Activated CD4-positive, alpha-beta T cell treated with anti-CD3 and anti-CD28 coated beads, Interleukin-2, Interleukin-6, amounts not matched to agents 100 ng/mL and 50 ng/mL, durations not matched to agents 16 hours and 8 hours (primary cell): ENCODE measurements at regions not wholly inside any gene's neighbourhood (a gene's known extent, or its start where the extent isn't known, plus 50 kb on each side); places are given as distances from the start of the nearest gene placed in this dataset.
"Not testable (repeated sequence)": the region's sequence is repeated elsewhere in the genome, so short reads cannot be mapped to it uniquely, and the experiment has no call there.

ENCODE experiments used
- DNase-seq: peaks from one replicate; pipeline ENCODE4 v3.0.0-alpha.2; 2020

DNA sequence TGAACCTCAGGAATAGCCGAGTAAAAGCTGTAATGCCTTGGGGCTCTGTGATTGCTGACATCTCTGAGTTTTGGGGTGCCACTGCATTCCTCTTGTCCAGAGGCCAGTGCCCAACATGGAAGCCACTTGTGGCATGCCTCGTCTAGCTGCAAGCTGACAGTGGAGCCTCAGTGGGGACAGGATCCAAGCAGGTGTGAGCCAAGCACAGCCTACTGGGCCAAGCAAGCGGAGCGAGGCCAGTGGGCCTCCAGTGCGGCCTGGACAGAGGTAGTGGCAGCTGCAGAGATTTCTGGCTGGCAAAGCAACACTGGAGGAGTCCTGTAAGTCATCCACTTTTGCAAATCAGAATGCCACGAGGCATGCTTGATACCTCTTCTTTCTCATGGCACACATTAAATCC, 1038.2 kb upstream of the CNTN5 start:
- no peak for DNase-seq

DNA sequence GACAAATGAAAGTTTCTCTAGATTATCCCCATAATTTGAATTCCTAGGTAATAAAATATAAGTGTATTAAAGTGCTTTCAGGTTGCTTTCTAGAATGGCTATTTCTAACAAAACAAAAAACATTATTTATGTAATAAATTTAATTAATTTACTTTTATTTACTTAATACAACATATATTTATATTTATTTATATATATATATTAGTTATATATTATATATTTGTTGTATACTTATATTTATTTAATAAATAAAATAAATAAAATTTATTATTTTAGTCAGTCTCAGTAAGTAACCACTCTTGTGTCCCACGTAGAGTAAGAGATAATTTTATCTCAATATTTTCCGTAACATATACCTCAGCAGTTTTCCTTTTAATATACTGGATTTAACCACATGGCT, 1031.6 kb upstream of the CNTN5 start:
- no peak for DNase-seq

DNA sequence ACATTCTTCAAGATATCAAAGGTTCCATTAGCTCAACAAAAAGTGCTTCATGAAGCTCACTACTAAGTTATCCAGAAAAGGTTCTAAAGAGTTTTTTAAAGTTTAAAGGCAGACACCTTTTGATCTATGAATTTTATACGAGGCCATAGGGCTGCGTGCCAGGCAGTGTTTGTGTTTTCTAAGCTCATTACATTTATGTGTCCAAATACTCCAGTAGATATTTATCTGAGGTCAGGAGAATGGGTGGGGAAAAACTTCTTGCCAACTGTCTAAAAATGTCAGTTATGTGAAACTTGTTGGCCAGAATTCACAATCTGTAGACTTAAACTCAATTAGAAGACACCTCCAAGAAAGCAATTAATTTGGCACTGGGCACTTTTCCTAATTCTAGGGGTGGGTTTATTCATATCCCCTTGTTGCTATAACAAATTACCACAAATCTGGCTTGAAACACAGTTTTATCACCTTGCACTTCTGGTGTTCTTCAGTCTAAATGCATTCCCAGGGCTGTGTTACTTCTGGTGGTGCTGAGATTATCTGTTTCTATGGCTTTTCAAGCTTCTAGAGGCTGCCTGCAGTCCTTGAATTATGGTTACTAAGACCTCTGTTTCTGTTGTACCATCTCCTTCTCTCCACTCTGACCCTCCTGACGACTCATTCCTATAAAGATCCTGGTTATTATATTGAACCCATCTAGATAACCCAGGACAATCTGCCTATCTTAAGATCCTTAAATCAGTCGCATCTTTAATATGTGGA, 1030.4 kb upstream of the CNTN5 start:
- DNase-seq = no peak

DNA sequence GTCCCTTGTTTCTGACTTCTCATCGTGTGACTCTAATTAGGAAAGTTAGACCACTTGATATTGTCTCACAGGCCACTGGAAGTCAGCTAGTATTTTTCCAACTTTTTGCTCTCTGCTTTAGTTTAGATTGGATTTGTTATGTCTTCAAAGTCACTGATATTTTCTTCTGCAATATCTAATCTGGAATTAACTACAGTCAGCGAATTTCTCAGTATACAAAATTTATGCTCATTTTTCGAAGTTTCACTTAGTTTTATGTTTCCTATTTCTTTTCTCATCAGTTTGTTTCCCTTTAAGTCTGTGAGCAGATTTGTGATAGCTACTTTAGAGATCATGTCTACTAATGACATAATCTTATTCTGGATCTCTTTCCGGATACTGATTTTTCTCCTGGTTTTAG, 1027.2 kb upstream of the CNTN5 start:
- DNase-seq = no peak

DNA sequence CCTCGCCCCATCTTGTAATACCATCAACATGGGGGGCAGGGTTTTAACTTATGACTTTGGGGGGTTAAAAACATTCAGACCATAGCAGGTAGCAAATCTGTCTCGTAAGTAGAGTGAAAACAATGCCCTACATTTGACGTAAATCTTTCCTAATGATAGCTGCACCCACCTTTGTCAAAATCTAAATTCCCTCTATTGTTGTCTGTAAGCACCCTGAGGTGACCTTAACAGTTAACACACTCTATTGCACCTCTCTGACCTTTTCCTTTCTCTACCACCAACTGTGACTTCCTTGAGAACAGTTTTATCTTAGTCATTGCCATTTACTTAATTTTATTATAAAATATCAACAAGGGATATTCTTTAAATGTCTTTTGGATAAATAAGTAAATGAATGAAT, 1024.9 kb upstream of the CNTN5 start:
- no peak for DNase-seq

DNA sequence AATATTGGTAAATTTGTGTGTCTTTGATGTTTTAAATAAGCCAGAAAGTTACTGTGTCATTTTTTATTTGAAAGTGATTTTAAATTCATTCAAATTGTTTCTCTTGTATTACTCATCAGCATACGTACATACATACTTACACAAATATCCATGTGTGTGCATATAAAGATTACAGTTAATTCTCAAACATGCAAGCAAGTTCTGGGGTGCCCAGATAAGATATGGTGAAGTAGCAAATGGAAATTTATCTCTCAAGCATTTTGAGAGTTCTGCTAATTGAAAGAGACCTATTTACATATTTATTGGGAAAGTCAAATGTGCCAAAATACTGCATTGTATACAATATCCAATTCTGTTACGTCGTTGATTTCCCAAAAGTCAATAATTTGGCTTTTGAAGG, 1024.0 kb upstream of the CNTN5 start:
- no peak for DNase-seq

DNA sequence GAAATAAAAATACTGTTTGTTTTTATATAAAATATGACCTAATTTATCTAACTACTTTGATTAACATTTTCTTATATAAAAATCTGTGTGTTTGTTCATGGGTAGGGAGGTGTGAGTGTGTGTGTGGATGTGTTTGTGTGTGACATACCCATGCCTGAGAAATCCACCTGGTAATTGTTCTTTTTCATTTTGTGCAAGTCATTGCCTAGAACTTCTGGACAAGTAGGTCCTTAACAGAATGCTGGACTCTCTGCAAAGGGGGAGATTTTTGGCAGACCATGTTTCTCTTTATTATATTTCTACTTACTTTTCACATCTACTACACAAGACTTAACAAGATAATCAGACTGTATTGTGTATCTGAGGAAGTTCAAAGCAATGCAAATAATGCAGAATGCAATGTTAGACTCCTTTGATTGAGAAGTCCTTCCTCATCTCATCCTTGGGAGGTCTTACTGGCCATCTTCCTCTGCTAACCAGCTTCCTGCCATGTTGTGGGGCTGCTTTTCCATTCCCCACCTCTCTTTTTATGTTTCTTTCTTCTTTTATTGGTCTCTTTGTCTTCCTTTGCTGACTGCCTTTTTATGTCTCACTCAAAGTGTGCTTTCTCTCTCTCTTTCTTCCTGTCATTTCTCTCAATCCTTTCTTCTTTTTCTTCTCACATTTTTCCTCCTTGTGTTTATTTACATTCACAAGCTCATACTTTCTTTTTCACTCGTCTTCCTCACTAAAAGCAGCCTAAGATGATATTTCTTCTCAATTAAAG, 1017.0 kb upstream of the CNTN5 start:
- DNase-seq = no peak

DNA sequence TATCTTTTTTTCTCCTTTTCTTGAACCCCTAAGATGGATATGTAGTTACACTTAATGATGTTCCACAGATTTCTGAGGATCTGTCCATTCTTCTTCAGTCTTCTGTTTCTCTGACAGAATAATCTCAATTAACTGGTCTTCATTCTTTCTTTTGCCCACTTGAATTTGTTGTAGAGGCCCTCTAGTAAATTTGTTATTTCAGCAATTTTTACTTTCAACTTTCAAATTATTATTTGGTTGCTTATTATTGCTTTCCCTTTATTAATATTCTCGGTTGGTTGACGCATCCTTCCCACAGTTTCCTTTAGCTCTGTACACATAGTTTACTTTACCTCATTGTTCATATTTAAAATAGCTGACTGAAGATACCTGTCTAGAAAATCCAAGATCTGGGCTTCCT, 1013.7 kb upstream of the CNTN5 start:
- no peak for DNase-seq

DNA sequence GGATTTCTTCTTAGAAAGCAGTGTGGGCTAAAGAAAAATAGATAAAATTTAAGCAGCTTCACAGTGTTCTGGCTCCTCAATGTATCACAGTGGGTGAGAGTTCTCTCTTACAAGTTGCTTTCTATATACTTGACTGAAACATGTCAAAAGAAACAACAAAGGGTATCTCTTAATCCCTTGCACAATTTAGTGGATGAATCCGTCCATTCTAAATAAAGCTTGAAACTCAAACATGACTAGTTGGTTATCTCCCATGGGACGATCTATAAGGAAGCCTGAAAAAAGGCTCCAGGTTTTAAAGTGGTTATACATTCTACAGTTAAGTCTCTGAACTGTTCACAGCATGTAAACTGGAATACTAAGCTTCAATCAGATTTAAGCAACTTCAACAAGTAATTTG, 993.1 kb upstream of the CNTN5 start:
- DNase-seq = no peak

DNA sequence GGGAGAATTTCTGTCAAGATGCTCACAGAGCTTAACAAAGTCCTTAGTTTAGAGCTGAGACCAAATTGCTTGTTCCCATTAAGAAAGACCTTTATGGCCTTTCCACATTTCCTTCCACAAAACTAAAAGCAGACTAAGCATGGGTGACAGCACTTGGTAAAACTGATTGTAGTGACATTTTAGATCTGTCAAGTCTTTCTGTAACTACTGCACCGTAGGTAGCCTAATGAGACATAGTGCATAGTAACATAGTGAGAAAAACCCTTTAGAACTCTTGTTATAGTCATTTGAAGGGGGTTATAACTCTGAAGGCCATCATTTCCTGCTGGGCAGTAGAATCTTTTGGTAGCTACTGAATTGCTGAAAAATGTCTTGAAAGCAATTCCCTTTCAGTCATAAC, 990.9 kb upstream of the CNTN5 start:
- no peak for DNase-seq

DNA sequence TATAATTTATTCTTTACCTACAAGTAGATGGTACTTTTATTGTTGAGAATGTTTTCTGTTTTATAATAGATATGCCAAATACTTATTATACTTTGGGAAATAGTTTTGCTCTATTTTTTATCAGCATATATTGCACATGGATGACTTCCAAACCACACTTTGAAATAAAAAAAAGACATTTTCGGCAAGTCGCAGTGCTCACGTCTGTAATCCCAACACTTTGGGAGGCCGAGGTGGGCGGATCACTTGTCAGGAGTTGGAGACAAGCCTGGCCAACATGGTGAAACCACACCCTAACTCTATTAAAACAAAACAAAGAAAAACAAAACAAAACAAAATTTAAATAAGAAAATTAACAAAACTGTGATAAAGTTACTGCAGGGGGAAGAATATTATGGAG, 983.9 kb upstream of the CNTN5 start:
- DNase-seq = no peak

DNA sequence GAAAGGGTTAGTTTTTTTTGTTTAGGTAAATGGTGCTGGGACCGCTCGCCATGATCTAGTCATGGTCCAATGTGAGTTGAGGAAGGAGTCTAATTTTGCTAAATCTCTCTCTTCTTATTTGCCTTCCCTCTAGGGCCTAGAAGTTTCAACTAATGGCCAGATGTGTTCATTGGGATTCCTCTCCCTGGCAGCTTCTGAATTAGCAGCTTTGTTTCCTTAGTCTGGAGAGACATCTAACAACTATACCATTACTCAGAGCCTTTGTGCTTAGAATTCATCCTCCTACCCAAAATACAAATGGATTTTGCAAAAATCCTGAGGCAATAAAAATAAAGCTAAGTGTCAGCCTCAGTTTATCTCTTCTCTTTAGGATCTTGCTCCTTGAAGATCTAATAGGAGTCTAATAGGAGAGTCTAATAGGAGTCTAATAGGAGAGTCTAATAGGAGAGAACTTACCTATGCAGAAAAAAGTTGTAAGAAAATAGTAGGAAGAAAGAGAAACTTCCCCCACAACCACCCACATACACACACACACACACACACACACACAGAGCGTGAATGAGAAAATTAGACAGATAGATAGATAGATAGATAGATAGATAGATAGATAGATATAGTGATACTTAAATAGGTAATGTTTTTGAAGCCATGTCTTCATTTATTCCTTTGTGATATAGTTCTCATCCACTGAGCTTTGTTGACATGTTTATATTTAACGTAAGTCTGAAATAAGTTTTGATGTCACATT, 980.5 kb upstream of the CNTN5 start:
- DNase-seq = no peak

DNA sequence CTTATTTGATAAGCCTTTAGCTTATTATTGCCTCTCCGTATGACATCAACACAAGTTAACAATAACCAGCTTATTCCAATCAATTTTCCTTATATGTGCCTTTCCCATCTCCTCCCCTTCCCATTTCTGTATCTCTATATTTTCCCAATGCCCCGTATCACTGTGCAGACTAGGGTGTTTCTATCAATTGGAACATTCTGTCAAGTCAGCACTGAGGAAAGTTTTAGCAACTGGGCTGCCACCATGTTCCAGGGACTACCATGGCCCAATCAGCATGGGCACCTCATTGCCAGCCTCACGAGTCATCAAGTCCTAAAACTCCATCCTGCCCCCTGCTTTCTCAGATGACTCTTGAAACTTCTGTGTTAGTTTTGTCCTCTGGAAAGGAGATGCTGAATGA, 973.1 kb upstream of the CNTN5 start:
- no peak for DNase-seq

DNA sequence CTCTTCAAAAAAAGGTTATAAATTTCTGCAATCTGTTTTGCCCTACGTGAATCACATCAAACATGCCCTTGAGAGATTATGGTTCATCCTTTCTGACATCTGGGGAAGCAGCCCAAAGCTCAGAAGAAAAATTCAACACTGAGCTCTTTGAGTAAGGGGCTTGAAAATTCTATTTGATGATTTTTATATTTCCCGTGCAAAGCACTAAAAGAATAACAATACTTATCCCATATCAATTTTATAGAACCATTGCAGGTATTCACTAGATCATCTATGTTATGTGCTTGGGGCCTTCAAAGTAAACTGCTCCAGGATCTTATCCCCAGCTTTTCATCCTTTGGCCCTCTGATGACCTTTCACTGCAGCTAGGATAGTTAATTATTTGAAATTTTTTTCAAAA, 966.9 kb upstream of the CNTN5 start:
- DNase-seq = no peak

DNA sequence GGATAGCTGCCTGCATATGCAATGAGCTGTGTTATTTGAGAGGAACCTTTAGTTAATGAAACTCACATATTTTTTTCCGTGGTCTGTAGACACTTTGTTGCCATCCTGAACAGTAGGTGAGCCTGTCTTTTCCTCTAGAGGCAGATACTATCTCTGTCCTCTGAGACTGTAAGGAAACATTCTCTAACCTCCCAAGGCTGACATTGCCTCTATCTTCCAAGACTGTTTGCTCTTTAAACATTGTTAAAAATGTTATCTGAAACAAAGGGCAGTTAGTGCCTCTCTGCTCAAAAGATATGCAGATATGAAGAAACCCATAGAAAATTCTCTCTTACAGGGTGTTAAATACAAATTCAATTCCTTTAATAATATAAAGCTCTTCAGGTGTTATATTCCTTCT, 963.8 kb upstream of the CNTN5 start:
- DNase-seq = no peak

DNA sequence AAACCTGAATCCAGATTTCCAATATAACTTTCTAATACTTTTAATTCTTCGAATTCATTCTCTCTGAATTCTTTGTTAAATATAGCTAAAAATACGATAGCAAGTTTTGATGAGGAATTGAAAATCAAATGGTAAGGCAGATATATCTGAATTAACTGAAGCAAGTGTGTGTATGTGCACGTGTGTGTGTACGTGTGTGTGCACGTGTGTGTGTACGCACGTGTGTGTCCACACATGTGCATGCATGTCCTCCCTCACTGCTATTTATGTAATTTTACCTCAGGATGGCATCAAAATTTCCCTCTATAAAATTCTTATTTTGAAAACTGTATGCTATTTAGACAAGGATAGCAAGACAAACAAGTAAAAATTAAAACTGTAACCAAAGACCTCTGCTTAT, 961.3 kb upstream of the CNTN5 start:
- DNase-seq = no peak

DNA sequence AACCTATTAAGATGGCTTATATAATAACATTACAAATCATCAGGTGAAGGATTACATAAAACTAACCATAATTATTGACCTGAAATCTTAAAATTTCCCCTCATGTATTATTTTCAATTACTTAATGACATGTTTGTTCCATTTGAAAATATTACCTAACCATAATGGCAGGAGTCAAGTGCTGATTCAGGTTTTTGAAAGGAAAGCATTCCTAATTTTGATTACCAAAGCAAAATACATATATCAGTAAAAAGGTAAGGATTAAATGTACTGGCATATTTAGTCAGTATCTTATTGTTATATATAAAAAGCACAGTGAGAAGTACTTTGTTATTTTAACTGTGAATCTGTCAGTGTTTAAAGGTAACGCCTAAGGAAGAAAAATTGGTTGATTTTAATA, 960.0 kb upstream of the CNTN5 start:
- no peak for DNase-seq

DNA sequence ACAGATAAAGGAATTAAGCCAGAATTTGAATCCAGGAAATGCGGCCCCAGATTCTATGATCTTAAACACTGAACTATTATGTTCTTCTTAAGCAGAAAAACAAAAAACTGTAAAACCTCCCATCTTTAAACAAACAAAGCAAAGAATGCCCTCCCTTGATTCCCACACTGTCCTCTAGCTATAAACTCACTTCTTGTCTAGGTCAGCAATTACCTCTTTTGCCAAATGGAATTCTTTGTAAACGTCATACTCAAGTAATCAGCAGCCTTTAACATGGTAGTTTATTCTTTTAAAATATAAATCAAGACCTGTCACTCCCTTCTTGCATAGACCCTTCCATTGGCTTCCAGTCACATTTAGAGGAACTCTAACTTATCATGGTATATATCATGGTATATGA, 958.9 kb upstream of the CNTN5 start:
- DNase-seq = no peak

DNA sequence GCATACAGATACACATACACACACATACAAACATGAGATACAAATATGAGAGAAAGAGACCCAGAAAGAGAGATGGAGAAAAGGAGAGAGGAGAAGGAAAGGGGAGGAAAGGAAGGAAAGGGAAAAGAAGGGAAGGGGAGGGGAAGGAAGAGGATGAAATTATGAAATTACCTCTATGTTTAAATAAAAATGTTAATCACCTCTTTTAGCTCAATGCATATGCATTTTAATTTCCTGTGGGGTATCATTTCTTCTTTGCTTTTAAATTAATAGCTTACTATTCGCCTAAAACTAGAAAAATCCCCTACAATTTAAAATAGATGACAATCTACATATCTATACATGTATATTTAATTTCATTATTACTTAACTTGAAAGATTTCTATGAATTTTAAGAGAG, 958.0 kb upstream of the CNTN5 start:
- no peak for DNase-seq

DNA sequence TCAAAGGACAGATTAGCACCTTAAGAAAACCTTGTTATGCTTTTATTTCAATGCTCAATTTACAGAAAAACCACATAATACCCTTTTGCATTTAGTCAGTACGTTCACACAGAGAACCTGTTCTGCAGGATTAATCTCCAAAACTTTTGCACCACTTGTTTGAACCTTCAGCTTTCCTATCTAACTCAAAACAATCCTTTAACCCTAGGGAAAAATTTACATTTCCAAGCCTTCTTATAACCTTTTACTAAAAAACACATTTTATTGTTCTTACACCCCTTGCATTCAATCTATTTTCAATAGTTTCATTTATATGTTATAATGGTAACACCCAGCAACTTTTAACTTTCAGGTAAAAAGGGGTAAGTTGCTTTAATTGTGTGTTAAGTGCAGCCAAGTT, 952.5 kb upstream of the CNTN5 start:
- DNase-seq = no peak

DNA sequence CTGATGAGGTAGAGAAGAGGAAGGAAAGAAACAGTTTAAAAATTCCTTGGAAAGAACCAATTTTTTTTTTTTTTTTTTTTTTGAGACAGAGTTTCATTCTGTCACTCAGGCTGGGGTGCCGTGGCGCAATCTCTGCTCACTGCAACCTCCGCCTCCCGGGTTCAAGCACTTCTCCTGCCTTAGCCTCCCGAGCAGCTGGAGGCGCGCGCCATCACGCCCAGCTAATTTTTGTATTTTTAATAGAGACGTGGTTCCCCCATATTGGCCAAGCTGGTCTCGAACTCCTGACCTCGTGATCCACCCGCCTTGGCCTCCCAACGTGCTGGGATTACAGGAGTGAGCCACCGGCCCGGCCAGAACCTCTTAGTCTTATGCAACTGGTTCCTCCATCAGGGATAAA, 951.6 kb upstream of the CNTN5 start:
- DNase-seq = not testable (repeated sequence)

DNA sequence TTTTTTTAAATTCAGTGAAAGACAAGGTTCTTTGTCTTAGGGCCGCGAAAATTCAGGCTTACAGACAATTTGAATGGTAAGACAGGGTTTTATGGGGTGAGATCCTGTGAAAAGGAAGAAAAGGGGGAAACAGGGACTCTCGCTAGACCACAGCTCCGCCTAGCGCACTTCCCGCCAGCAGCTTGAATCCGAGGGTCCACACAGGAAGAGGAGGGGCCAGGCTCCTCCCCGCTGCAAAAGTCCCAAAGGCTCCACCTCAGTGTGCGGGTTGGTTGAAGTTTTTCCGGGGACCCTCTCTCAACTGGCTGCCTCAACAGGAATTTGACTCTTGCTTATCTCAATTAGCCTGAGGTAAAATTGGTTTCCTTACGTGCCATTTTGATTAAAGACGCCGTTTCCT, 950.9 kb upstream of the CNTN5 start:
- no peak for DNase-seq

DNA sequence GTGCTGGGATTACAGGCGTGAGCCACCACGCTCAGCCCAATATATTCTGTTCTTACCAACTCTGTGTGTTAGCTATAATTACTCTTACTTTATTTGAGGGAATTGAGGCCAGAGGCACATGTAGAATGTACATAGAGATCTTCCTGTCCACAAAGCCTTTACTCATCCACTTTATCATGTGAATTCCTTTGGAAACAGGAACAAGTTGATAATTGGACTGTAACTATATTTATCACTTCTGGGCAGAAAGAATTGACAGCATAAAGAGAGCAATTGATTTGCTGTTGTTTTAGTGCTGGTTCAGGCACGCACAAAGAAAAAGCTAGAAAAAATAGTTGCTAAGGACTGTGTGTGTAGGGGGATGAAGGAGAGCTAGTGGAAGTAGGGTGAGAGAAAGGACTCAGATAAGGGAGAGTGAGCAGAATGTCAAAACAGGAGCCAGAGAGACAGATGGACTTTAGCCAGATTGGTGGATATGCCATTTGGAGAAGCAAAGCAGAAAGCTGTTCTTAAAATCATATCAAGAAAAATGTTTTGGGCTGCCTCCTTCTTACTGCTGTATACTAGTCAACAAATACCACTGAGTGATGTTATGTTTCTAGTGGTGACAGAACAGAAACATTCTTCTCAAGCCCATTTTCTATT, 929.8 kb upstream of the CNTN5 start:
- DNase-seq = no peak

DNA sequence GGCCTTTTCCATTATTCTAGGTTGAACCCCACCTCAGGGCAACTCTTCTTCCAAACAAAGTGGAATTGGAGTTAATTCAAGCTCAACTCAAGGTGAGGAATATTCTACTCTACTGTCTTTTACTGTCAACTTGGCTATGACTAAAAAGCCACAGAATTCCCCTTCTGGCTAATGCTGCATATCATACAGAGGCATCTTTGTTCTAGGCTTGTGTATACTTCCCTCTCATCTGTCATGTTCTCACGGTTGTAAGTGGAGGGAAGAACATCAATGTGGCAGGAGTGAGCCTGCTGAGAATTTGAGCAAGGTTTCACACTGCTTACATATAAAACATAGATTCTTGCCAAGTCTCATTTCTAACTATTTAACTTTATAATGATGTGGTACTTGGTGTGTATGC, 921.4 kb upstream of the CNTN5 start:
- DNase-seq = no peak
